GM13977 (cell line): ENCODE measurements at regions not wholly inside any gene's neighbourhood (a gene's known extent, or its start where the extent isn't known, plus 50 kb on each side); places are given as distances from the start of the nearest gene placed in this dataset.
A peak's percentile ranks its signal among the peaks of the same experiment; 100 is the strongest.

Experiments
- DNase-seq: peaks from one replicate; pipeline ENCODE4 v3.0.0; 2012; ENCODE audit warnings: low spot score
- CTCF ChIP-seq: IDR thresholded peaks from 2 replicates; pipeline ENCODE4 v1.5.1; 2012; ENCODE audit warnings: mild to moderate bottlenecking, control low read depth; ENCODE audit not compliant: insufficient read depth; ENCODE audit errors: extremely low read depth, missing control alignments
- in situ Hi-C: fragments of 300-500 bp; cut with MboI; formaldehyde crosslinking; loops from one replicate; pipeline ENCODE4 v1.12.0; 2022; ENCODE audit warnings: low sequenced_read_pairs, low pct_unique_long_range_greater_than_20kb, mixed read lengths, inconsistent platforms; ENCODE audit not compliant: unreplicated experiment

GRCh38 chr13:23980160-23980551 is 82.9 kb upstream of the C1QTNF9B start:
- in situ Hi-C loops: no loop called here
- DNase-seq: peak; percentile 94
- TF ChIP-seq CTCF: no peak

GRCh38 chr13:23983671-23984070 is 86.4 kb upstream of the C1QTNF9B start:
- TF ChIP-seq CTCF: no peak
- DNase-seq: no peak
- in situ Hi-C loops: no loop called here

GRCh38 chr13:23984546-23984945 is 87.2 kb upstream of the C1QTNF9B start:
- in situ Hi-C loops: no loop called here
- no peak for DNase-seq
- no peak for TF ChIP-seq CTCF

GRCh38 chr13:23985060-23985459 is 87.8 kb upstream of the C1QTNF9B start:
- in situ Hi-C loops: no loop called here
- no peak for TF ChIP-seq CTCF
- DNase-seq: no peak

- no peak for DNase-seq
- in situ Hi-C loops: no loop called here
- no peak for TF ChIP-seq CTCF
These were observed 88.5 kb upstream of the C1QTNF9B start for GRCh38 chr13:23985839-23986238.

GRCh38 chr13:23986619-23987018 is 89.3 kb upstream of the C1QTNF9B start:
- no peak for TF ChIP-seq CTCF
- in situ Hi-C loops: no loop called here
- DNase-seq: no peak

GRCh38 chr13:23987331-23987894 is 90.1 kb upstream of the C1QTNF9B start:
- in situ Hi-C loops: no loop called here
- TF ChIP-seq CTCF: no peak
- no peak for DNase-seq
